Gastroesophageal sphincter (tissue), 3 donors: ENCODE measurements at regions not wholly inside any gene's neighbourhood (a gene's known extent, or its start where the extent isn't known, plus 50 kb on each side); places are given as distances from the start of the nearest gene placed in this dataset.

Experiments
- EP300 ChIP-seq: sonication (generic); formaldehyde crosslinking; IDR thresholded peaks from one replicate; pipeline ENCODE4 v1.6.1; 2017; ENCODE audit warnings: antibody characterized with exemption, mild to moderate bottlenecking
- POLR2A ChIP-seq, 2 donors: fragments of 450-650 bp; IDR thresholded peaks; one replicate each; pipeline ENCODE4 v1.6.1; 2017; ENCODE audit warnings: antibody characterized with exemption in 2 of 2, mild to moderate bottlenecking in 2 of 2, moderate library complexity in 1 of 2
- POLR2AphosphoS5 ChIP-seq: sonication (generic); formaldehyde crosslinking; IDR thresholded peaks from one replicate; pipeline ENCODE4 v1.6.1; 2017; ENCODE audit warnings: antibody characterized with exemption
- TF ChIP-seq, protein P1 (sequence below), 4 experiments: fragments of 200-600 bp in 2 of 4; fragments of 450-650 bp in 2 of 4; sonication (generic) in 1 of 4; IDR thresholded peaks; one replicate each; pipeline ENCODE4 v1.5.1; 2017 to 2019; ENCODE audit warnings: antibody characterized with exemption in 4 of 4, mild to moderate bottlenecking in 2 of 4, moderate library complexity in 2 of 4

DNA sequence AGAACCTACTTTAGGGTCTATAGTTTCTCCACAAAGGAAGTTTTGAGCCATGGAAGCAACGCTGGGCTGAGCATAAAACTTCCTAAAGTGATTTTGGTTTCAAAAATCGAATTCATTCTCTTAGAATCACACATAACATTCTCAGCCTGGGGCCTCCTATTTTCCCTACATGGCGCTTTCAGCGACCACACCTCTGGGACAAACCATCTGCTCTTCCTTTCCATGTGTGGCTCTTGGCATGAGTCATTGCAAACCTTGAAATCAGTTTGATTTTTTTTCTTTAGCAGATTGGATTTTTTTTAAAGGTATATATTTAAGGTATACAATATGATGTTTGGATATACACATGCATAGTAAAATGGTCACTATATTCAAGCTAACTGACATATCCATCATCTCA, 72.5 kb upstream of the APCDD1 start:
- TF ChIP-seq, protein P1, sequence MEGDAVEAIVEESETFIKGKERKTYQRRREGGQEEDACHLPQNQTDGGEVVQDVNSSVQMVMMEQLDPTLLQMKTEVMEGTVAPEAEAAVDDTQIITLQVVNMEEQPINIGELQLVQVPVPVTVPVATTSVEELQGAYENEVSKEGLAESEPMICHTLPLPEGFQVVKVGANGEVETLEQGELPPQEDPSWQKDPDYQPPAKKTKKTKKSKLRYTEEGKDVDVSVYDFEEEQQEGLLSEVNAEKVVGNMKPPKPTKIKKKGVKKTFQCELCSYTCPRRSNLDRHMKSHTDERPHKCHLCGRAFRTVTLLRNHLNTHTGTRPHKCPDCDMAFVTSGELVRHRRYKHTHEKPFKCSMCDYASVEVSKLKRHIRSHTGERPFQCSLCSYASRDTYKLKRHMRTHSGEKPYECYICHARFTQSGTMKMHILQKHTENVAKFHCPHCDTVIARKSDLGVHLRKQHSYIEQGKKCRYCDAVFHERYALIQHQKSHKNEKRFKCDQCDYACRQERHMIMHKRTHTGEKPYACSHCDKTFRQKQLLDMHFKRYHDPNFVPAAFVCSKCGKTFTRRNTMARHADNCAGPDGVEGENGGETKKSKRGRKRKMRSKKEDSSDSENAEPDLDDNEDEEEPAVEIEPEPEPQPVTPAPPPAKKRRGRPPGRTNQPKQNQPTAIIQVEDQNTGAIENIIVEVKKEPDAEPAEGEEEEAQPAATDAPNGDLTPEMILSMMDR (IDR thresholded peaks at IDR 0.05), result no peak
- TF ChIP-seq POLR2A (IDR thresholded peaks at IDR 0.05), result no peak
- no peak for TF ChIP-seq EP300
- TF ChIP-seq POLR2AphosphoS5, result no peak
